Mesendoderm (in vitro differentiated cells): ENCODE measurements at regions not wholly inside any gene's neighbourhood (a gene's known extent, or its start where the extent isn't known, plus 50 kb on each side); places are given as distances from the start of the nearest gene placed in this dataset.

ENCODE experiments used
- DNase-seq: peaks from one replicate; pipeline ENCODE4 v3.0.0; 2013
- H2AK5ac ChIP-seq: 2 replicates; pipeline ENCODE4 v1.6.1; 2013; ENCODE audit warnings: low read length, inconsistent platforms
- H2BK120ac ChIP-seq: 2 replicates; pipeline ENCODE4 v1.6.1; 2013; ENCODE audit warnings: low read depth, mild to moderate bottlenecking, low read length, moderate library complexity, mixed read lengths
- H2BK15ac ChIP-seq: replicated peaks from 2 replicates; pipeline ENCODE4 v1.6.1; 2013; ENCODE audit warnings: low read depth, mild to moderate bottlenecking, moderate library complexity
- H2BK5ac ChIP-seq: 2 replicates; pipeline ENCODE4 v1.6.1; 2013; ENCODE audit warnings: low read length, inconsistent platforms
- H3K18ac ChIP-seq: 2 replicates; pipeline ENCODE4 v1.6.1; 2013; ENCODE audit warnings: mild to moderate bottlenecking, low read length, mixed read lengths
- H3K23ac ChIP-seq: one replicate; pipeline ENCODE4 v1.6.1; 2013; ENCODE audit warnings: low read length
- H3K27ac ChIP-seq: 2 replicates; pipeline ENCODE4 v1.5.1; 2013; ENCODE audit warnings: low read depth, mild to moderate bottlenecking, inconsistent platforms, low read length, moderate library complexity
- H3K27me3 ChIP-seq: 2 replicates; pipeline ENCODE4 v1.6.1; 2013; ENCODE audit warnings: low read length, control low read depth, mild to moderate bottlenecking, inconsistent platforms; ENCODE audit not compliant: insufficient read depth, poor library complexity
- H3K36me3 ChIP-seq: 2 replicates; pipeline ENCODE4 v1.6.1; 2013; ENCODE audit warnings: low read length, inconsistent platforms; ENCODE audit not compliant: control insufficient read depth, insufficient read depth
- H3K4ac ChIP-seq: one replicate; pipeline ENCODE4 v1.6.1; 2013; ENCODE audit warnings: low read depth, mild to moderate bottlenecking, low read length, moderate library complexity
- H3K4me1 ChIP-seq: 2 replicates; pipeline ENCODE4 v1.6.1; 2013; ENCODE audit warnings: low read depth, low read length, inconsistent platforms; ENCODE audit not compliant: control insufficient read depth
- H3K4me2 ChIP-seq: 2 replicates; pipeline ENCODE4 v1.6.1; 2013; ENCODE audit warnings: low read length
- H3K4me3 ChIP-seq: 2 replicates; pipeline ENCODE4 v1.5.1; 2013; ENCODE audit warnings: mild to moderate bottlenecking, low read length
- H3K56ac ChIP-seq: one replicate; pipeline ENCODE4 v1.6.1; 2013; ENCODE audit warnings: low read length
- H3K79me1 ChIP-seq: 2 replicates; pipeline ENCODE4 v1.6.1; 2013; ENCODE audit warnings: low read length, inconsistent platforms
- H3K79me2 ChIP-seq: 2 replicates; pipeline ENCODE4 v1.6.1; 2013; ENCODE audit warnings: mild to moderate bottlenecking, low read length; ENCODE audit not compliant: control insufficient read depth, insufficient read depth
- H3K9ac ChIP-seq: 2 replicates; pipeline ENCODE4 v1.6.1; 2013; ENCODE audit warnings: low read length, inconsistent platforms
- H4K5ac ChIP-seq: one replicate; pipeline ENCODE4 v1.6.1; 2013; ENCODE audit warnings: low read length
- H4K8ac ChIP-seq: one replicate; pipeline ENCODE4 v1.6.1; 2013; ENCODE audit warnings: low read depth, mild to moderate bottlenecking, control low read depth, low read length, moderate library complexity
- WGBS: extraction: QIAGEN DNeasy Blood & Tissue Kit; methylation state at CpG from one replicate; pipeline ENCODE4 v1.1.7; 2013; ENCODE audit warnings: low lambda C conversion rate, missing lambda C conversion rate; ENCODE audit not compliant: insufficient coverage; ENCODE audit errors: extremely low coverage; 5-methylcytosine and 5-hydroxymethylcytosine counted together

GRCh38 chr22:48797731-48798130, 1029.9 kb downstream of the BRD1 start:
- no peak overlapping the region for H3K9ac ChIP-seq
- H4K8ac ChIP-seq, result no peak overlapping the region
- H3K27ac ChIP-seq, result no peak overlapping the region
- H2BK15ac ChIP-seq, result no peak overlapping the region
- no CpG with 5 or more reads among the region's 8 CpGs for WGBS
- H3K79me1 ChIP-seq, result no peaks in the 10 kb centered on the region
- H3K79me2 ChIP-seq, result no peaks in the 10 kb centered on the region
- no peak overlapping the region for H3K23ac ChIP-seq
- no peak for DNase-seq
- no peak overlapping the region for H4K5ac ChIP-seq
- no peak overlapping the region for H3K56ac ChIP-seq
- no peak overlapping the region for H3K18ac ChIP-seq
- H3K4me2 ChIP-seq, result no peak overlapping the region
- no peak overlapping the region for H2AK5ac ChIP-seq
- no peaks in the 10 kb centered on the region for H3K36me3 ChIP-seq
- peaks cover 11% of the 10 kb centered on the region for H3K4me1 ChIP-seq
- no peak overlapping the region for H3K4me3 ChIP-seq
- H3K4ac ChIP-seq, result no peak overlapping the region
- no peak overlapping the region for H2BK5ac ChIP-seq
- no peak overlapping the region for H2BK120ac ChIP-seq
- H3K27me3 ChIP-seq, result no peaks in the 10 kb centered on the region

- Histone ChIP-seq H3K79me1 (no peaks in the 10 kb centered on the region), H3K4ac (no peak overlapping the region), H2BK5ac (peak overlapping the region; percentile 5), H3K27ac (no peak overlapping the region), H3K79me2 (no peaks in the 10 kb centered on the region), H2BK15ac (no peak overlapping the region), H3K36me3 (no peaks in the 10 kb centered on the region), H4K5ac (no peak overlapping the region), H4K8ac (no peak overlapping the region), H3K4me2 (no peak overlapping the region), H3K4me1 (peaks cover 8% of the 10 kb centered on the region), H2BK120ac (no peak overlapping the region), H2AK5ac (no peak overlapping the region), H3K9ac (no peak overlapping the region), H3K27me3 (no peaks in the 10 kb centered on the region), H3K4me3 (no peak overlapping the region), H3K18ac (no peak overlapping the region), H3K23ac (no peak overlapping the region), H3K56ac (peak overlapping the region; percentile 58)
- no CpG with 5 or more reads among the region's 14 CpGs for WGBS
- DNase-seq, result peak; percentile 74
Observed at GRCh38 chr22:48796310-48797015, 1031.2 kb downstream of the BRD1 start.

- Histone ChIP-seq H2BK120ac (no peak overlapping the region), H3K79me1 (no peaks in the 10 kb centered on the region), H3K9ac (no peak overlapping the region), H3K56ac (no peak overlapping the region), H3K27me3 (no peaks in the 10 kb centered on the region), H4K5ac (no peak overlapping the region), H2BK15ac (no peak overlapping the region), H3K4ac (no peak overlapping the region), H3K4me1 (peaks cover 3% of the 10 kb centered on the region), H3K79me2 (no peaks in the 10 kb centered on the region), H2BK5ac (no peak overlapping the region), H3K27ac (no peak overlapping the region), H4K8ac (no peak overlapping the region), H2AK5ac (no peak overlapping the region), H3K4me3 (no peak overlapping the region), H3K23ac (no peak overlapping the region), H3K36me3 (no peaks in the 10 kb centered on the region), H3K18ac (no peak overlapping the region), H3K4me2 (no peak overlapping the region)
- no CpG with 5 or more reads among the region's 2 CpGs for WGBS
- no peak for DNase-seq
Observed at GRCh38 chr22:48795664-48796063, 1032.0 kb downstream of the BRD1 start.

GRCh38 chr22:48794906-48795305, 1032.8 kb downstream of the BRD1 start:
- Histone ChIP-seq H3K27me3 (no peaks in the 10 kb centered on the region), H3K56ac (no peak overlapping the region), H2BK5ac (no peak overlapping the region), H3K4me3 (no peak overlapping the region), H2AK5ac (no peak overlapping the region), H3K36me3 (no peaks in the 10 kb centered on the region), H2BK120ac (no peak overlapping the region), H4K8ac (no peak overlapping the region), H3K23ac (no peak overlapping the region), H3K4me1 (peaks cover 3% of the 10 kb centered on the region), H3K79me2 (no peaks in the 10 kb centered on the region), H4K5ac (no peak overlapping the region), H3K4ac (no peak overlapping the region), H2BK15ac (no peak overlapping the region), H3K79me1 (no peaks in the 10 kb centered on the region), H3K27ac (no peak overlapping the region), H3K4me2 (no peak overlapping the region), H3K9ac (no peak overlapping the region), H3K18ac (no peak overlapping the region)
- no peak for DNase-seq
- WGBS, result no CpG with 5 or more reads among the region's 7 CpGs

GRCh38 chr22:48793949-48794348, 1033.7 kb downstream of the BRD1 start:
- no peak for DNase-seq

GRCh38 chr22:48786679-48786996, 1041.0 kb downstream of the BRD1 start:
- Histone ChIP-seq H3K27me3 (no peaks in the 10 kb centered on the region), H3K23ac (no peak overlapping the region)

More at GRCh38 chr22:48793949-48794348, 1033.7 kb downstream of the BRD1 start:
- Histone ChIP-seq H2BK15ac (no peak overlapping the region), H3K79me2 (no peaks in the 10 kb centered on the region), H3K4me3 (no peak overlapping the region), H3K23ac (no peak overlapping the region), H4K5ac (no peak overlapping the region), H3K56ac (no peak overlapping the region), H2AK5ac (no peak overlapping the region), H3K79me1 (no peaks in the 10 kb centered on the region), H3K4me2 (no peak overlapping the region), H3K9ac (no peak overlapping the region), H3K36me3 (no peaks in the 10 kb centered on the region), H3K4ac (no peak overlapping the region), H2BK120ac (no peak overlapping the region), H4K8ac (no peak overlapping the region), H3K4me1 (peaks cover 3% of the 10 kb centered on the region), H3K27ac (no peak overlapping the region), H2BK5ac (no peak overlapping the region), H3K18ac (no peak overlapping the region), H3K27me3 (no peaks in the 10 kb centered on the region)
- no CpG with 5 or more reads among the region's 37 CpGs for WGBS

More at GRCh38 chr22:48786679-48786996, 1041.0 kb downstream of the BRD1 start:
- no peaks in the 10 kb centered on the region for H3K36me3 ChIP-seq
- H3K79me2 ChIP-seq, result no peaks in the 10 kb centered on the region
- no peak for DNase-seq
- no peak overlapping the region for H3K4ac ChIP-seq
- H4K5ac ChIP-seq, result no peak overlapping the region
- H3K27ac ChIP-seq, result no peak overlapping the region
- H4K8ac ChIP-seq, result no peak overlapping the region
- H3K56ac ChIP-seq, result no peak overlapping the region
- H3K4me1 ChIP-seq, result no peaks in the 10 kb centered on the region
- no peak overlapping the region for H2BK5ac ChIP-seq
- no CpG with 5 or more reads among the region's 3 CpGs for WGBS
- H3K9ac ChIP-seq, result no peak overlapping the region
- no peak overlapping the region for H3K4me2 ChIP-seq
- H2AK5ac ChIP-seq, result no peak overlapping the region
- no peak overlapping the region for H3K18ac ChIP-seq
- H2BK120ac ChIP-seq, result no peak overlapping the region
- no peak overlapping the region for H2BK15ac ChIP-seq
- no peaks in the 10 kb centered on the region for H3K79me1 ChIP-seq
- H3K4me3 ChIP-seq, result no peak overlapping the region
